ENCODE measurements at regions not wholly inside any gene's neighbourhood (a gene's known extent, or its start where the extent isn't known, plus 50 kb on each side); places are given as distances from the start of the nearest gene placed in this dataset.
"Not testable (repeated sequence)": the region's sequence is repeated elsewhere in the genome, so short reads cannot be mapped to it uniquely, and the experiment has no call there.

GRCh38 chr10:6794441-6794840 lies 214.4 kb upstream of the PRKCQ start:
- no peak for DNase-seq

- no peak for DNase-seq
Measured at GRCh38 chr10:6788731-6789130, 208.7 kb upstream of the PRKCQ start.

GRCh38 chr10:6788231-6788630 lies 208.2 kb upstream of the PRKCQ start:
- no peak for DNase-seq

GRCh38 chr10:6787718-6788117 lies 207.6 kb upstream of the PRKCQ start:
- no peak for DNase-seq

- DNase-seq, result no peak
Measured at GRCh38 chr10:6787091-6787490, 207.0 kb upstream of the PRKCQ start.

GRCh38 chr10:6786579-6787031 lies 206.5 kb upstream of the PRKCQ start:
- DNase-seq, result no peak

- DNase-seq, result not testable (repeated sequence)
Measured at GRCh38 chr10:6784429-6784828, 204.4 kb upstream of the PRKCQ start.

GRCh38 chr10:6783471-6783870 lies 203.4 kb upstream of the PRKCQ start:
- no peak for DNase-seq

GRCh38 chr10:6782378-6782777 lies 202.3 kb upstream of the PRKCQ start:
- no peak for DNase-seq

GRCh38 chr10:6781133-6781770 lies 201.2 kb upstream of the PRKCQ start:
- DNase-seq, result no peak

GRCh38 chr10:6780008-6780677 lies 200.1 kb upstream of the PRKCQ start:
- no peak for DNase-seq

- DNase-seq, result no peak
Measured at GRCh38 chr10:6778992-6779701, 199.1 kb upstream of the PRKCQ start.

- no peak for DNase-seq
Measured at GRCh38 chr10:6776170-6776569, 196.1 kb upstream of the PRKCQ start.

- DNase-seq, result no peak
Measured at GRCh38 chr10:6774406-6774805, 194.3 kb upstream of the PRKCQ start.

- no peak for DNase-seq
Measured at GRCh38 chr10:6771331-6771730, 191.3 kb upstream of the PRKCQ start.

- no peak for DNase-seq
Measured at GRCh38 chr10:6770846-6771245, 190.8 kb upstream of the PRKCQ start.

- no peak for DNase-seq
Measured at GRCh38 chr10:6769704-6770417, 189.8 kb upstream of the PRKCQ start.

GRCh38 chr10:6766131-6766801 lies 186.2 kb upstream of the PRKCQ start:
- no peak for DNase-seq

GRCh38 chr10:6763423-6763822 lies 183.3 kb upstream of the PRKCQ start:
- no peak for DNase-seq

- no peak for DNase-seq
Measured at GRCh38 chr10:6763001-6763400, 182.9 kb upstream of the PRKCQ start.

- no peak for DNase-seq
Measured at GRCh38 chr10:6759961-6760360, 179.9 kb upstream of the PRKCQ start.

- DNase-seq, result no peak
Measured at GRCh38 chr10:6757158-6757557, 177.1 kb upstream of the PRKCQ start.

- no peak for DNase-seq
Measured at GRCh38 chr10:6756716-6757115, 176.6 kb upstream of the PRKCQ start.
